ENCODE measurements at regions not wholly inside any gene's neighbourhood (a gene's known extent, or its start where the extent isn't known, plus 50 kb on each side); places are given as distances from the start of the nearest gene placed in this dataset.
"Not testable (repeated sequence)": the region's sequence is repeated elsewhere in the genome, so short reads cannot be mapped to it uniquely, and the experiment has no call there.

DNA sequence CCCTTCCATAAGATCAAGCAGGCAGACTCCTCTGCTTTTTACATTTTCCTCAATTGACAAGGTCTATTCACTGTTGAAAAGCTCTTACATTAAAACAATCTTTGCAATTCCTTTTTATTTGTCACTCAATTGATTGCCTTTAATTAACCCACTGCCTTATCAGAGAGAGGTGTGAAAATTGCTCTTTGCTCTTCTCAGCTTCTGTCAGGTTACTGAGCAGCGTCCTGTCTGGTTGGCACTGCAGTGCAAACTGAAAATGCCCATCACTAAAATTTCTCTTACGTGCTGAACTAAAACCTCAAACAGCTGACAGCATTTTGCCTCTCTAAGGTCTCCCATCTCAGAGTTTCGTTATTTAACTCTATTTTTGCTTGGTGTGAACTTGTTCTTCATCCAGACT, 504.1 kb upstream of the ATXN7L3B start:
- no peak for TF ChIP-seq ZFX (IDR thresholded peaks at IDR 0.05; ENCODE audit: borderline replicate concordance)
- TF ChIP-seq, protein P1, sequence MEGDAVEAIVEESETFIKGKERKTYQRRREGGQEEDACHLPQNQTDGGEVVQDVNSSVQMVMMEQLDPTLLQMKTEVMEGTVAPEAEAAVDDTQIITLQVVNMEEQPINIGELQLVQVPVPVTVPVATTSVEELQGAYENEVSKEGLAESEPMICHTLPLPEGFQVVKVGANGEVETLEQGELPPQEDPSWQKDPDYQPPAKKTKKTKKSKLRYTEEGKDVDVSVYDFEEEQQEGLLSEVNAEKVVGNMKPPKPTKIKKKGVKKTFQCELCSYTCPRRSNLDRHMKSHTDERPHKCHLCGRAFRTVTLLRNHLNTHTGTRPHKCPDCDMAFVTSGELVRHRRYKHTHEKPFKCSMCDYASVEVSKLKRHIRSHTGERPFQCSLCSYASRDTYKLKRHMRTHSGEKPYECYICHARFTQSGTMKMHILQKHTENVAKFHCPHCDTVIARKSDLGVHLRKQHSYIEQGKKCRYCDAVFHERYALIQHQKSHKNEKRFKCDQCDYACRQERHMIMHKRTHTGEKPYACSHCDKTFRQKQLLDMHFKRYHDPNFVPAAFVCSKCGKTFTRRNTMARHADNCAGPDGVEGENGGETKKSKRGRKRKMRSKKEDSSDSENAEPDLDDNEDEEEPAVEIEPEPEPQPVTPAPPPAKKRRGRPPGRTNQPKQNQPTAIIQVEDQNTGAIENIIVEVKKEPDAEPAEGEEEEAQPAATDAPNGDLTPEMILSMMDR (IDR thresholded peaks at IDR 0.05) = no peak
- no peak overlapping the region for H3K27ac ChIP-seq

DNA sequence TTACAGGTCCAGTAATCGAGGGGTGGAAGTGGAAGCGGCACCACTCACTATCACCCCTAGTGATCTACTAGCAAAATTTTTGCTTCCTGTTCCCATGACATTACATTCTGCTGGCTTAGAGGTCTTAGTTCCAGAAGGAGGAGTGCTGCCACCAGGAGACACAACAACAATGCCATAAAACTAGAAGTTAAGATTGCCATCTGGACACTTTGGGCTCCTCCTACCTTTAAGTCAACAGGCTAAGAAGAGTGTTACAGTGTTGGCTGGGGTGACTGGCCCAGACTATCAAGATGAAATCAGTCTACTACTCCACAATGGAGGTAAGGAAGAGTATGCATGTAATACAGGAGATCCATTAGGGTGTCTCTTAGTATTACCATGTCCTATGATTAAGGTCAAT, 498.5 kb upstream of the ATXN7L3B start:
- H3K27ac ChIP-seq = not testable (repeated sequence)

DNA sequence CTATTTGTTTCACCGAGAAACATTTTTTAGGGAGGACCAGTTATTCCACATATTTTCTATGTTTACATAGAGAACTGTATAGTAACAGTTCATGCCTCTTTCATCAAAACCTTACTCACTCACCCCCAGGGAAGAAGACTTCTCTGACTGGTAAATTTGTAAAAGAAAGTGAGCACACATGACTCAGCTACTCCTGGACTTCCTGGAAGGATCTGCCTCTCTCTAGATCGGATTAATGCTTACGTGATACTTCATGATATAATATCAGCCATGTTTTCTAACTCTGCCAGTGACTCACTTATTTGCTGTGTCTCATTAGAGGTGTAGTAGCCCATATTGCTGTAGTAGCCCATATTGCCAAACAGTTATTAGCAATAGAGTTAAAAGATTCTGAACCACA, 494.3 kb upstream of the ATXN7L3B start:
- H3K27ac ChIP-seq = no peak overlapping the region

DNA sequence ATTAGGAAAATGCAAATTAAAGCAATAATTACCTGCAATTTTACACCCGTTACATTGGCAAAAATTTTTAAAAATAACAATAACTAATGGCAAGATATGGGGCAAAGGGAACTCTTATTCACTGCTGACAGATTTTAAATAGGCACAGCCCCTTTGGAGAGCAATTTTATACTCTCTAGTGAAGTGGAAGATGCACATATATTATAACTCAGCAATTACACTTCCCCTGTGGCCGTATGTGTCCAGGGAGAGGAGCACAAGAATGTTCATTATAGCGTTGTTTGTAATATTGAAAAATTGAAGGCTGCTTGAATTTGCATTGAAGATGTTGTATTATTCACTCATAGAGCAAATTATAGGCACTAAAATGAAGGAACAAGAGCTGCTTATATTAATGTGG, 488.3 kb upstream of the ATXN7L3B start:
- TF ChIP-seq ZFX (IDR thresholded peaks at IDR 0.05; ENCODE audit: borderline replicate concordance) = no peak
- TF ChIP-seq, protein P1 (IDR thresholded peaks at IDR 0.05) = no peak
- no peak overlapping the region for H3K27ac ChIP-seq

More for the DNA sequence above, 494.3 kb upstream of the ATXN7L3B start:
- TF ChIP-seq, protein P1 (IDR thresholded peaks at IDR 0.05) = no peak
- no peak for TF ChIP-seq ZFX (IDR thresholded peaks at IDR 0.05; ENCODE audit: borderline replicate concordance)

DNA sequence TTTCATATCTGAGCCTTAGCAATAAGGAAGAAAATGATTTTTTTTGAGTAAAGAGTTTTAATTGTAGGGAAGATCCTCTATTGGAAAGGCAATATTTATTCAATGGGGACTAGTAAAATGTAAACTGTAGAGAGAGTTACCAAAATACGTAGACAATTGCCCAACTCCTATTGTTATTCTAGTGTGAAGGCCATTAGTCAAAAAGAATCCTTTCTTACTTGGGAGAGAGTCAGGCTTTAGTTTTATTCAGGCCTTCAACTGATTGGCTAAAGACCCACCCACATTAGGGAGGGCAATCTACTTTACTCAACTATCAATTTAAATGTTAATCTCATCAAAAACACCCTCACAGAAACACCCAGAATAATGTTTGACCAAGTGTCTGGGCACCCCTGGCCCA, 485.8 kb upstream of the ATXN7L3B start:
- TF ChIP-seq ZFX (IDR thresholded peaks at IDR 0.05; ENCODE audit: borderline replicate concordance) = no peak
- TF ChIP-seq, protein P1 (IDR thresholded peaks at IDR 0.05) = no peak
- no peak overlapping the region for H3K27ac ChIP-seq

DNA sequence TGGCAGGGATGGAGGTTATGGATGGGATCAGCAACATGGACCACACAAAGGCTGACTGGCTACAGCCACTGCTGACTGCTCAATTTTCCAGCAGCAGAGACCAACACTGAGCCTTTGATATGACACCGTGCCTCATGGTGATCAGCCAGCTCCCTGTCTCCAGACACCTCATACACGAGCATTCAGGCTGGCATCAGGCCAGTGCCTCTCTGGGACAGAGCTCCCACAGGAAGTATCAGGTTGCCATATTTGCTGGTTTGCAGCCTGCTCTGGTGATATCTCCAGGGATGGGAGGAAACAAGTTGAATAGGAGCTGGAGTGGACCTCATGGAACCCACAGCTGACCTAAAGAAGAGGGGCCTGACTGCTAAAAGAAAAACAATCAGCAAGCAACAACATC, 471.2 kb upstream of the ATXN7L3B start:
- no peak overlapping the region for H3K27ac ChIP-seq
- TF ChIP-seq ZFX (IDR thresholded peaks at IDR 0.05; ENCODE audit: borderline replicate concordance) = no peak
- TF ChIP-seq, protein P1 (IDR thresholded peaks at IDR 0.05) = no peak

DNA sequence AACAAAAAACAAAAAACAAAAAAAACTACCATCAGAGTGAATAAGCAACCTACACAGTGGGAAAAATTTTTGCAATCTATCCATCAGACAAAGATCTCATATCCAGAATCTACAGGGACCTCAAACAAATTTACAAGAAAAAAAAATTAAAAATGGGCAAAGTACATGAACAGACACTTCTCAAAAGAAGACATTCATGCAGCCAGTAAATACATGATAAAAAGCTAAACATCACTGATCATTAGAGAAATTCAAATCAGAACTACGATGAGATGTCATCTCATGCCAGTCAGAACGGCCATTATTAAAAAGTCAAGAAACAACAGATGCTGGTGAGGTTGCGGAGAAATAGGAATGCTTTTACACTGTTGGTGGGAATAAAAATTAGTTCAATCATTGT, 466.5 kb upstream of the ATXN7L3B start:
- no peak overlapping the region for H3K27ac ChIP-seq
- TF ChIP-seq, protein P1 (IDR thresholded peaks at IDR 0.05) = no peak
- TF ChIP-seq ZFX (IDR thresholded peaks at IDR 0.05; ENCODE audit: borderline replicate concordance) = no peak

DNA sequence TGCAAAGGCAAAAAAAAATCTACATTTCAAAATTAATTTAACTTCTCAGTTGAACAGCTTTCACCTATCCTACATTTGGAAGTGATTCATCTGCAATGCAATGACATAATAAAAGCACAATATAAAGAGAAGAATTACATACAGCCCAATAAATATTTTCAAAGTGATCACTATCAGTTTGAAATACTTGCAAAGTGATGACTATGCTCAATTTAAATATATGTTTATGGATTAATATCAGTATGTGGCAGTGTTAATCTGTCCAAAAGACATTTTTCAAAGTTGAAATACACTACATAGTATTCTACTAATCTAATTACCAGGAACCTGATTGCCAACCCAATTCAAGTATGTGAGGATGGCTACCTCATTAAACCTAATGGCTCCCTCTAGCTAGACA, 460.7 kb upstream of the ATXN7L3B start:
- TF ChIP-seq, protein P1 (IDR thresholded peaks at IDR 0.05) = no peak
- no peak for TF ChIP-seq ZFX (IDR thresholded peaks at IDR 0.05; ENCODE audit: borderline replicate concordance)
- H3K27ac ChIP-seq = no peak overlapping the region
